Neural cell (in vitro differentiated cells): ENCODE measurements at regions not wholly inside any gene's neighbourhood (a gene's known extent, or its start where the extent isn't known, plus 50 kb on each side); places are given as distances from the start of the nearest gene placed in this dataset.

ENCODE experiments used
- H2AFZ ChIP-seq: fragments of 200-600, 300-800 bp; sonication (generic), shearing (Covaris generic); 2 replicates; pipeline ENCODE4 v1.6.0; 2014; ENCODE audit warnings: low read depth, mild to moderate bottlenecking, antibody characterized with exemption, low read length, moderate library complexity
- H3F3A ChIP-seq: fragments of 200-600 bp; shearing (Covaris generic); 2 replicates; pipeline ENCODE4 v1.6.1; 2016; ENCODE audit warnings: mild to moderate bottlenecking, moderate library complexity, mixed read lengths, antibody characterized with exemption, low read length; ENCODE audit not compliant: insufficient read depth, poor library complexity, severe bottlenecking
- H3K27ac ChIP-seq: fragments of 200-600, 300-800 bp; sonication (generic), shearing (Covaris generic); 2 replicates; pipeline ENCODE4 v1.5.1; 2014; ENCODE audit warnings: mild to moderate bottlenecking, low read length, moderate library complexity
- H3K27me3 ChIP-seq: fragments of 300-800, 200-600 bp; sonication (generic), shearing (Covaris generic); 2 replicates; pipeline ENCODE4 v1.6.0; 2014; ENCODE audit warnings: mild to moderate bottlenecking, low read depth, low read length, moderate library complexity; ENCODE audit not compliant: insufficient read depth
- H3K36me3 ChIP-seq: fragments of 300-800, 200-600 bp; sonication (generic), shearing (Covaris generic); 2 replicates; pipeline ENCODE4 v1.5.1; 2014; ENCODE audit warnings: mild to moderate bottlenecking, antibody characterized with exemption, low read length, moderate library complexity; ENCODE audit not compliant: insufficient read depth
- H3K4me2 ChIP-seq: fragments of 300-800, 200-600 bp; sonication (generic), shearing (Covaris generic); 2 replicates; pipeline ENCODE4 v1.6.0; 2014; ENCODE audit warnings: mild to moderate bottlenecking, low read length
- H3K4me3 ChIP-seq: fragments of 300-800, 200-600 bp; sonication (generic), shearing (Covaris generic); 2 replicates; pipeline ENCODE4 v1.5.1; 2014; ENCODE audit warnings: mild to moderate bottlenecking, low read length, moderate library complexity
- H3K79me2 ChIP-seq: fragments of 200-600 bp; shearing (Covaris generic); replicated peaks from 2 replicates; pipeline ENCODE4 v1.6.0; 2014; ENCODE audit warnings: mild to moderate bottlenecking, low read length, moderate library complexity; ENCODE audit not compliant: insufficient read depth
- H3K9ac ChIP-seq: fragments of 300-800, 200-600 bp; sonication (generic), shearing (Covaris generic); 2 replicates; pipeline ENCODE4 v1.6.1; 2016; ENCODE audit warnings: mild to moderate bottlenecking, low read length, mixed read lengths
- H3K9me2 ChIP-seq: fragments of 200-600 bp; shearing (Covaris generic); 2 replicates; pipeline ENCODE4 v1.6.1; 2016; ENCODE audit warnings: mild to moderate bottlenecking, low read length, mixed read lengths; ENCODE audit not compliant: insufficient read depth
- H3K9me3 ChIP-seq: fragments of 200-600, 300-800 bp; sonication (generic), shearing (Covaris generic); 2 replicates; pipeline ENCODE4 v1.6.1; 2016; ENCODE audit warnings: mild to moderate bottlenecking, mixed run types, low read length, moderate library complexity, mixed read lengths
- H4K20me1 ChIP-seq: fragments of 200-600 bp; shearing (Covaris generic); 2 replicates; pipeline ENCODE4 v1.6.1; 2016; ENCODE audit warnings: mild to moderate bottlenecking, mixed run types; ENCODE audit not compliant: insufficient read depth
- CTCF ChIP-seq: fragments of 450-650 bp; IDR thresholded peaks from 2 replicates; pipeline ENCODE4 v1.5.1; 2014; ENCODE audit warnings: antibody characterized with exemption, mild to moderate bottlenecking, moderate library complexity; ENCODE audit not compliant: poor library complexity, severe bottlenecking
- EP300 ChIP-seq: fragments of 450-650 bp; conservative IDR thresholded peaks from 2 replicates; pipeline ENCODE4 v1.6.1; 2014; ENCODE audit warnings: antibody characterized with exemption, mild to moderate bottlenecking, moderate library complexity; ENCODE audit not compliant: poor library complexity, severe bottlenecking
- EZH2 ChIP-seq: fragments of 200-600, 300-800 bp; shearing (Covaris generic), sonication (generic); IDR thresholded peaks from 2 replicates; pipeline ENCODE4 v1.6.1; 2014; ENCODE audit warnings: antibody characterized with exemption, low read length, borderline replicate concordance, mild to moderate bottlenecking; ENCODE audit not compliant: insufficient read depth, poor library complexity, severe bottlenecking
- MXI1 ChIP-seq: fragments of 450-650 bp; conservative IDR thresholded peaks from 2 replicates; pipeline ENCODE4 v1.6.1; 2014; ENCODE audit warnings: antibody characterized with exemption, mild to moderate bottlenecking; ENCODE audit not compliant: poor library complexity, severe bottlenecking
- POLR2AphosphoS5 ChIP-seq: IDR thresholded peaks from 2 replicates; pipeline ENCODE4 v1.6.1; 2012
- RAD21 ChIP-seq: fragments of 450-650 bp; conservative IDR thresholded peaks from 2 replicates; pipeline ENCODE4 v1.6.1; 2014; ENCODE audit warnings: antibody characterized with exemption, mild to moderate bottlenecking, moderate library complexity
- REST ChIP-seq: IDR thresholded peaks from 2 replicates; pipeline ENCODE4 v1.6.1; 2012; ENCODE audit warnings: borderline replicate concordance
- SMC3 ChIP-seq: fragments of 450-650 bp; conservative IDR thresholded peaks from 2 replicates; pipeline ENCODE4 v1.6.1; 2014; ENCODE audit warnings: antibody characterized with exemption, mild to moderate bottlenecking, moderate library complexity; ENCODE audit not compliant: poor library complexity
- TAF1 ChIP-seq: IDR thresholded peaks from 2 replicates; pipeline ENCODE4 v1.6.1; 2012; ENCODE audit warnings: low read depth

DNA sequence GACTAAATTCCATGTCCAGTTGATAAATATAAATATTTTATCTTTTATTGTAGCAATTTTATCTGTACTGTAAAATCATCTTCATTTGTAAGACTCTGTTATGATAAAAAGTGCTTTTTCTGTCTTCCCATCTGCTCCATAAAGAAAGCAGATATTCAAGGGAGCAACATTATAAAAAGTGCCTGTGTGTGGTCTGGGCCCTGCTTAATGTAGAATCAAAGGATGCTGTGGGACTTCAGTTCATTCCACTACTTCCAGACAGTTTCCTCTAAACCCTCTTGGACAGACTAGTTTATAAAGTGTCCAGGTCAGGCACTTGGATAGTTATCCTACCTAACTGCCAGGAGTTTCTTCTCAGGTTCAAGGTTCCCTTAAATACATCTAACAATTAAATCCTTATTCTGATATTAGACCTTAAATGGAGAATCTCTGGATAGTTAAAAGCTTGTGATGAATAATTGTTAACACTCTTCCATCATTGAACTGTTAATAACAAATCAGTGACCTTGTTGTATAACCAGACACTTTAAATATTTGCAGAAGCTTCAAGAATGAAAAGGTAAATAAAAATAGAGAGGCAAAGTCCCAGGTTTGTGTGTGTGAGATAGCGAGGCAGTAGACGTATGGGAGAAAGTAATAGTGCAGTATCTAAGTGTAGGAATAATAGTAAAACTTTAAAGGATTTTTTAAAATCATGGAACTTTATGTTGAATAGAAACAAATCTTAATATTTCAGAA, 237.5 kb upstream of the CTSO start:
- no peak overlapping the region for H3K4me3 ChIP-seq

DNA sequence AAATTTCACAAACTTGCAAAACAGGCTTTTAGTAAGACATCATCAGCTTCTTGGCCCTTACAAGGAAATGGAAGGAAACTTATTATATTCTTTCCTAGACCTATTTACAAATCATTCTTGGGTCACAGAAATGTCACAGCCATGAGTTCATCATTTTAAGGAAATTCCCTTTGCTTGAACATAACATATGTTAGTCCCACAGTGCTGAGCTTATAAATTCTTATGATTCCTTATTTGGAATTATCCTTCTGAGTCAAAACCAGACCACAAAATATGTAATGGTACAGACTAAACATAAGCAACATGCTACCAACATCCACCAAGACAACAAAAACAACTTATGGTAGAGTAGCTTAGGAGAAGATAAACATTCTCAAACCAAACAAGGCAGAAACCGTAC, 236.9 kb upstream of the CTSO start:
- Histone ChIP-seq H4K20me1 (no peaks in the 10 kb centered on the region), H3K79me2 (no peaks in the 10 kb centered on the region), H3K27ac (no peak overlapping the region), H3K36me3 (no peaks in the 10 kb centered on the region), H3K27me3 (no peaks in the 10 kb centered on the region), H3K9me2 (no peaks in the 10 kb centered on the region), H3K4me3 (no peak overlapping the region), H2AFZ (no peak overlapping the region), H3K9me3 (no peaks in the 10 kb centered on the region), H3F3A (no peaks in the 10 kb centered on the region), H3K4me2 (no peak overlapping the region), H3K9ac (no peak overlapping the region)
- TF ChIP-seq SMC3 = no peak
- no peak for TF ChIP-seq RAD21
- TF ChIP-seq TAF1 = no peak
- TF ChIP-seq CTCF = no peak
- no peak for TF ChIP-seq EZH2

More for the DNA sequence above, 237.5 kb upstream of the CTSO start:
- no peaks in the 10 kb centered on the region for H3K9me3 ChIP-seq
- no peak overlapping the region for H3K9ac ChIP-seq
- H4K20me1 ChIP-seq = no peaks in the 10 kb centered on the region
- H2AFZ ChIP-seq = no peak overlapping the region
- H3K79me2 ChIP-seq = no peaks in the 10 kb centered on the region
- no peak overlapping the region for H3K27ac ChIP-seq
- H3K27me3 ChIP-seq = no peaks in the 10 kb centered on the region
- no peaks in the 10 kb centered on the region for H3K9me2 ChIP-seq
- H3K36me3 ChIP-seq = no peaks in the 10 kb centered on the region
- H3K4me2 ChIP-seq = no peak overlapping the region
- TF ChIP-seq RAD21 = no peak
- no peaks in the 10 kb centered on the region for H3F3A ChIP-seq

GRCh38 chr4:156188596-156188995, 234.9 kb upstream of the CTSO start:
- no peaks in the 10 kb centered on the region for H4K20me1 ChIP-seq
- H3K27me3 ChIP-seq = no peaks in the 10 kb centered on the region
- no peak overlapping the region for H2AFZ ChIP-seq
- H3K4me2 ChIP-seq = no peak overlapping the region
- H3K9ac ChIP-seq = no peak overlapping the region
- H3K9me2 ChIP-seq = no peaks in the 10 kb centered on the region
- H3K27ac ChIP-seq = no peak overlapping the region
- TF ChIP-seq SMC3 = no peak
- TF ChIP-seq REST = no peak
- no peak for TF ChIP-seq TAF1
- no peak for TF ChIP-seq MXI1
- no peak for TF ChIP-seq EZH2
- TF ChIP-seq POLR2AphosphoS5 = no peak
- TF ChIP-seq CTCF = no peak
- no peak for TF ChIP-seq RAD21
- no peak for TF ChIP-seq EP300
- H3F3A ChIP-seq = no peaks in the 10 kb centered on the region
- H3K36me3 ChIP-seq = no peaks in the 10 kb centered on the region
- no peak overlapping the region for H3K4me3 ChIP-seq
- H3K9me3 ChIP-seq = no peaks in the 10 kb centered on the region
- H3K79me2 ChIP-seq = no peaks in the 10 kb centered on the region
